ENCODE measurements at regions not wholly inside any gene's neighbourhood (a gene's known extent, or its start where the extent isn't known, plus 50 kb on each side); places are given as distances from the start of the nearest gene placed in this dataset.

DNA sequence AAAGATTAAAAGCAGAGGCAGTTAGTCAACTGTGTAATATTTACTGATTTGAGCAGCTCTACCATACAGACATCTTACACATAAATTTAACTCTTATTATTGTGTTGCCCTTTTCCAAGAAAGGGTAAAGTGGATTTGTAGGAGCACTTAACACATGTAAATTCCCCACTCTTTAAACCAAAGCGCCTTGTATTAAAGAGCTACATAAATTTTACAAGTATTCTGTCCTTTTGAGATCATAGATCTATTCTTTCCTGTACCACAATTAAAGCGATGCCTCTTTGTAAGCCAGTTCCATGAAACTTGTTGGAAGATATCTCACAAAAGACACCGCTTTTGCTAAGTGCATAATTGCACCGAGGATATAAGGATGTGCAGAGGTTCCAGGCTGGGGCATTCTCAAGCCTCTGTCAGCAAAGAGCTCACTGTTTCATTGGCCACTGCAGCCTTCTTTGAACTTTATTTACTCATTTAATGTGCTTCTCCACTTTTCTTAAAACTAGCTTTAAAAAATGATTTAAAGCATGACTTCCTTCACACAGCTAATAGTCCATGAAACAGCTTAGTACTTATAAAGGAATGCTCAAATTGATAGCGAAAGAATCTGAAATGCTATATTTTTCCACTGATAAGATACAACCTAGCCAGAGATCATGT is 520.0 kb upstream of the TCF4 start:
- TF ChIP-seq POLR2A (IDR thresholded peaks at IDR 0.05; ENCODE audit: low read depth, low read length) (no peak), POLR2AphosphoS5 (IDR thresholded peaks at IDR 0.05; ENCODE audit: low read depth, low read length) (no peak), TAF1 (IDR thresholded peaks at IDR 0.05; ENCODE audit: borderline replicate concordance, low read depth, low read length) (no peak)

Data from GM12892 (cell line).